ENCODE measurements at regions not wholly inside any gene's neighbourhood (a gene's known extent, or its start where the extent isn't known, plus 50 kb on each side); places are given as distances from the start of the nearest gene placed in this dataset.

- TF ChIP-seq, protein P1, sequence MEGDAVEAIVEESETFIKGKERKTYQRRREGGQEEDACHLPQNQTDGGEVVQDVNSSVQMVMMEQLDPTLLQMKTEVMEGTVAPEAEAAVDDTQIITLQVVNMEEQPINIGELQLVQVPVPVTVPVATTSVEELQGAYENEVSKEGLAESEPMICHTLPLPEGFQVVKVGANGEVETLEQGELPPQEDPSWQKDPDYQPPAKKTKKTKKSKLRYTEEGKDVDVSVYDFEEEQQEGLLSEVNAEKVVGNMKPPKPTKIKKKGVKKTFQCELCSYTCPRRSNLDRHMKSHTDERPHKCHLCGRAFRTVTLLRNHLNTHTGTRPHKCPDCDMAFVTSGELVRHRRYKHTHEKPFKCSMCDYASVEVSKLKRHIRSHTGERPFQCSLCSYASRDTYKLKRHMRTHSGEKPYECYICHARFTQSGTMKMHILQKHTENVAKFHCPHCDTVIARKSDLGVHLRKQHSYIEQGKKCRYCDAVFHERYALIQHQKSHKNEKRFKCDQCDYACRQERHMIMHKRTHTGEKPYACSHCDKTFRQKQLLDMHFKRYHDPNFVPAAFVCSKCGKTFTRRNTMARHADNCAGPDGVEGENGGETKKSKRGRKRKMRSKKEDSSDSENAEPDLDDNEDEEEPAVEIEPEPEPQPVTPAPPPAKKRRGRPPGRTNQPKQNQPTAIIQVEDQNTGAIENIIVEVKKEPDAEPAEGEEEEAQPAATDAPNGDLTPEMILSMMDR (IDR thresholded peaks at IDR 0.05), result no peak
- no peak for TF ChIP-seq POLR2A (IDR thresholded peaks at IDR 0.05)
Observed at GRCh38 chr6:79810871-79811270, 136.5 kb downstream of the ELOVL4 start.

Data from body of pancreas (tissue), 4 donors.